IPS DF 19.7 (cell line): ENCODE measurements at regions not wholly inside any gene's neighbourhood (a gene's known extent, or its start where the extent isn't known, plus 50 kb on each side); places are given as distances from the start of the nearest gene placed in this dataset.

Source experiments
- DNase-seq: peaks from one replicate; pipeline ENCODE4 v3.0.0-alpha.2; 2013; ENCODE audit warnings: low read depth, low spot score

- no peak for DNase-seq
These were observed 696.9 kb downstream of the KCNJ2 start for GRCh38 chr17:70865993-70866804.

- no peak for DNase-seq
These were observed 698.8 kb downstream of the KCNJ2 start for GRCh38 chr17:70868149-70868548.

GRCh38 chr17:70869402-70870085, 700.2 kb downstream of the KCNJ2 start:
- peak; percentile 28 for DNase-seq

GRCh38 chr17:70871180-70871818, 702.0 kb downstream of the KCNJ2 start:
- no peak for DNase-seq

GRCh38 chr17:70872103-70872502, 702.8 kb downstream of the KCNJ2 start:
- DNase-seq = no peak

- DNase-seq = no peak
These were observed 706.5 kb downstream of the KCNJ2 start for GRCh38 chr17:70875729-70876310.

- no peak for DNase-seq
These were observed 709.5 kb downstream of the KCNJ2 start for GRCh38 chr17:70878879-70879278.

GRCh38 chr17:70879401-70879800, 710.1 kb downstream of the KCNJ2 start:
- no peak for DNase-seq

GRCh38 chr17:70881093-70881492, 711.8 kb downstream of the KCNJ2 start:
- no peak for DNase-seq

- no peak for DNase-seq
These were observed 713.2 kb downstream of the KCNJ2 start for GRCh38 chr17:70882504-70882903.

- no peak for DNase-seq
These were observed 717.3 kb downstream of the KCNJ2 start for GRCh38 chr17:70886648-70887047.

GRCh38 chr17:70888324-70888723, 719.0 kb downstream of the KCNJ2 start:
- no peak for DNase-seq

- no peak for DNase-seq
These were observed 722.0 kb downstream of the KCNJ2 start for GRCh38 chr17:70891306-70891705.

- no peak for DNase-seq
These were observed 723.2 kb downstream of the KCNJ2 start for GRCh38 chr17:70892527-70892926.

- no peak for DNase-seq
These were observed 727.5 kb downstream of the KCNJ2 start for GRCh38 chr17:70896843-70897242.

GRCh38 chr17:70897446-70897845, 728.1 kb downstream of the KCNJ2 start:
- DNase-seq = no peak

- DNase-seq = no peak
These were observed 732.5 kb downstream of the KCNJ2 start for GRCh38 chr17:70901870-70902269.

- no peak for DNase-seq
These were observed 736.5 kb downstream of the KCNJ2 start for GRCh38 chr17:70905796-70906195.

GRCh38 chr17:70906808-70907207, 737.5 kb downstream of the KCNJ2 start:
- no peak for DNase-seq

- no peak for DNase-seq
These were observed 743.6 kb downstream of the KCNJ2 start for GRCh38 chr17:70912716-70913485.

- DNase-seq = no peak
These were observed 747.1 kb downstream of the KCNJ2 start for GRCh38 chr17:70916469-70916868.
